Esophagus (tissue), 2 donors: ENCODE measurements at regions not wholly inside any gene's neighbourhood (a gene's known extent, or its start where the extent isn't known, plus 50 kb on each side); places are given as distances from the start of the nearest gene placed in this dataset.

Experiments used
- H3K27ac ChIP-seq, 2 donors: one replicate each; pipeline ENCODE4 v1.5.1; 2013; ENCODE audit warnings: low read depth in 2 of 2, mild to moderate bottlenecking in 2 of 2, inconsistent platforms in 1 of 2, low read length in 1 of 2, moderate library complexity in 1 of 2
- H3K27me3 ChIP-seq, 2 donors: one replicate each; pipeline ENCODE4 v1.6.1; 2013; ENCODE audit warnings: low read length in 2 of 2, control low read depth in 1 of 2, mild to moderate bottlenecking in 1 of 2; ENCODE audit not compliant: insufficient read depth in 2 of 2, control insufficient read depth in 1 of 2
- H3K36me3 ChIP-seq, 2 donors: one replicate each; pipeline ENCODE4 v1.6.1; 2013; ENCODE audit warnings: low read length in 1 of 2; ENCODE audit not compliant: control insufficient read depth in 2 of 2, insufficient read depth in 2 of 2
- H3K4me1 ChIP-seq, 2 donors: one replicate each; pipeline ENCODE4 v1.6.1; 2013; ENCODE audit warnings: low read length in 1 of 2; ENCODE audit not compliant: control insufficient read depth in 2 of 2, insufficient read depth in 2 of 2
- H3K4me3 ChIP-seq, 2 donors: one replicate each; pipeline ENCODE4 v1.5.1; 2013; ENCODE audit warnings: low read length in 2 of 2, mild to moderate bottlenecking in 2 of 2, low read depth in 1 of 2, moderate library complexity in 1 of 2
- H3K9me3 ChIP-seq, 2 donors: one replicate each; pipeline ENCODE4 v1.6.1; 2013; ENCODE audit warnings: mild to moderate bottlenecking in 2 of 2, low read depth in 1 of 2, low read length in 1 of 2, moderate library complexity in 1 of 2; ENCODE audit not compliant: control insufficient read depth in 2 of 2, insufficient read depth in 1 of 2
- WGBS, 2 donors: extraction: QIAGEN DNeasy Blood & Tissue Kit; methylation state at CpG; one replicate each; pipeline ENCODE4 v1.1.7; 2013; 5-methylcytosine and 5-hydroxymethylcytosine counted together
- donor health status: healthy with polysubstance abuse.
- donor health status: Bipolar disorder and iron deficiency.

DNA sequence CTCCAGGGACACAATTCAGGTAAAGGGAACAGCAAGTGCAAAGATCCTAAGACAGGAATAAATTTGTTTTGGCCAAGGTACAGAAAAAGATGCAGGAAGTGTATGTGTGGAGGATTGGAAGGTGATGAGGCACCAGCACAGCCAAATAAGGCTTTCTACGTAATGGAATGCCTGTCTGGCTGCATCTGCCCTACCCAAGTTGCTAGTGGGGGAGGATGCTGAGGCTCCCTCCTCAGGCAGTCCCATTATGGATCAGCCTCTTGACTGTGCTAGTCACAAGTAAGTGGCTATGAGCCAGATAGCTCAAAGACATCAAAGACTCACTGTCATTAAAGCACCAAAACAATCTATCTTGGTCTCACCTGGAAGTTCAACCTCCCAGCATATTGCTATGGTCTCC lies 300.9 kb upstream of the FAT4 start:
- no peak overlapping the region for H3K27ac ChIP-seq
- no peaks in the 10 kb centered on the region for H3K4me1 ChIP-seq
- no peak overlapping the region for H3K4me3 ChIP-seq
- H3K27me3 ChIP-seq = no peaks in the 10 kb centered on the region
- no peaks in the 10 kb centered on the region for H3K36me3 ChIP-seq
- H3K9me3 ChIP-seq = no peaks in the 10 kb centered on the region
- 48 to 50% methylated on average over 1 of the region's 1 CpG for WGBS, 2 donors

DNA sequence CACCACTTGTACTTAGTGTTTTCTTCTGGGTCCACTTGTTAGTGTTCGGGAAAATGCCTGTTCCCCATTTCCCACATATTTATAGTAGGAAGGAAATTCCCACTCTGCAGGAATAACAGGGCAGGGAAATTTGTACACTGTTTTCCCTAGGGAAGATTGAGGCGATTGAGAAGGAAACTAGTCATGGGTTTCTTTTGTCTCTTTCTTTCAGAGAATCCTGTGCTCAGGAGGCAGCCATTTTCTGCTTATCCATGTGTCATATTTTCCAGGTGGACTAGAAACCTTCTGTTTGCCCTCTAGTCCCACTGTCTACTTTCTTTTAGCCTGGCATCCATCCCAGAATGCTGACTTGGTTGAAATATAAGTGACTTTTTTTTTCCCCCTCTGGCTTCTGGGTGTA lies 299.1 kb upstream of the ANKRD50 start:
- 69 to 81% methylated on average over 2 of the region's 2 CpGs for WGBS, 2 donors
- Histone ChIP-seq H3K36me3 (no peaks in the 10 kb centered on the region), H3K4me3 (no peak overlapping the region), H3K27me3 (no peaks in the 10 kb centered on the region), H3K9me3 (no peaks in the 10 kb centered on the region), H3K4me1 (no peaks in the 10 kb centered on the region), H3K27ac (no peak overlapping the region)

DNA sequence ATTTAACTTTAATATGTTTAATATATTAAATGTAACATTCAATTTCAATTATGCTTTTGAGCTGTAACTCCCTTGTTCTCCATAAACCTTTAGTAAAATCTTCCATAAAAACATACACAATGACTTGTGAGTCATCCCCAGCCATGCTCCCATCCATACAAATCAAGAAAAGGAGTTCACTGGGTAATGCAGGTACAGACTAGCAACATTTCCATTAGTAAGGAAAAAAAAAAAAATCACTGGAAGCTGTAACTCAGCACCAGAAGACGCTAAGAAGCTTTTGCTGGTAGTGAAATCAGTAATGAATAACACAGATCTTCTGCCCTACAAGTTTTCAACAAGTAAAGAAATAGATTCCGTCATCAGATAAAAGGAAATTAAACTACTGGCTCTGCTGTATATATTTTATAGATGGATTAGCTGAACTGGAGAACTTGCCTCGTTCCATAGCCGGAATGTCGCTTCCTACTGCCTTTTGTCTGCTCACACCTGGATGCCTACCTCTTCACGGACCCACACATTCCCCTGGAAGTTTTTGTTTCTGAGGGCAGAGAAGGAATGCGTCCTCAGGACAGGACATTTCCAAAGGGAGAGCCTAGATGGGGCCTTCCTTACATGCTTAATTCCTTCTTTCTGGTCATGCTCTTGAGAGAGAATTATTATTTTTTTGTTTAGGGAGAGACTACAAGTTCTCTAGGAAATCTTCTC lies 298.4 kb upstream of the ANKRD50 start:
- Histone ChIP-seq H3K27ac (peak overlapping the region in 1 of 2 donors; percentile 24), H3K9me3 (no peaks in the 10 kb centered on the region), H3K4me3 (no peak overlapping the region), H3K36me3 (no peaks in the 10 kb centered on the region), H3K27me3 (no peaks in the 10 kb centered on the region), H3K4me1 (no peaks in the 10 kb centered on the region)
- WGBS, 2 donors = 56 to 70% methylated on average over 7 of the region's 7 CpGs

DNA sequence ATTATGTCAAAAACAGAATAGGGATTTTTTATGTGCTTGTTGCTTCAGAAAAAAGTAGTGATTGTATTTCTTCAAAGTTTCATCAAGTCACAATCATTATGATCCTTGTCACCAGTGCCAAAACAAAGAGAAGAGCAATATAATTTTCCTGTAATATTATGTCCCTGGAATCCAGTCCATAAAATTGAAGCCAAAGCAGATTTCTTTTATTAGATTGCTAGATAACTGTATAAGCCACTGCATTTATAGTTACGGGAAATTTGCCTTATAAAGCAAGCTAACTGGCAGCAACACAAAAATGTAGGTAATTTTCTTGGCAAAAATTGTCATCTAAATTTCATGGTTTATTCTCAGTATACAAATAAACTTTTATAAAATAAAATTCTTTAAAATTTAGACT lies 296.1 kb upstream of the ANKRD50 start:
- 55 to 64% methylated on average over 1 of the region's 1 CpG for WGBS, 2 donors
- no peaks in the 10 kb centered on the region for H3K36me3 ChIP-seq

DNA sequence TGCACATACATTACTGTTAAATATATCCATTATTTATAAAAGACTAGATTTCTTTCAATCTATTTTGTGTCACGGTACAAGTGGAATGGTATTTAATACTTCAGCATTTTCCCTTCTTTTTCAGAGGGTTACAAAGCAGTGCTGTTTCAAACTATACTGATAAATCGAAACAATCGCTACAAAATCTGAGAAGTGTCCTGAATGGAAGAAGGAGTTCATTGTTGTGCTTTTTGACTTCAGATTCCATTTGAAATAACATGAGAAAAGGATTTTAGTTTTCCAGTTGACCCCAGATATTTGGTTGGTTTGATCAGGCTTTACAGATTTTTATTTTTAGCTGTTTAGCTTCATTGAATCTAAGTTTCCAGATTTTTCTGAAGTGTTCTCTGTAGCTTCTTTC lies 292.1 kb upstream of the ANKRD50 start:
- Histone ChIP-seq H3K4me1 (no peaks in the 10 kb centered on the region), H3K36me3 (no peaks in the 10 kb centered on the region), H3K4me3 (no peak overlapping the region), H3K27me3 (no peaks in the 10 kb centered on the region), H3K27ac (no peak overlapping the region), H3K9me3 (no peaks in the 10 kb centered on the region)
- 91 to 95% methylated on average over 3 of the region's 3 CpGs for WGBS, 2 donors

More for the DNA sequence above, 296.1 kb upstream of the ANKRD50 start:
- Histone ChIP-seq H3K9me3 (no peaks in the 10 kb centered on the region), H3K4me3 (no peak overlapping the region), H3K27me3 (no peaks in the 10 kb centered on the region), H3K27ac (no peak overlapping the region), H3K4me1 (no peaks in the 10 kb centered on the region)

- Histone ChIP-seq H3K9me3 (no peaks in the 10 kb centered on the region), H3K27ac (no peak overlapping the region), H3K4me1 (no peaks in the 10 kb centered on the region), H3K36me3 (no peaks in the 10 kb centered on the region), H3K4me3 (no peak overlapping the region), H3K27me3 (no peaks in the 10 kb centered on the region)
- 93 to 98% methylated on average over 3 of the region's 3 CpGs for WGBS, 2 donors
Measured at GRCh38 chr4:125003840-125004239, 291.3 kb upstream of the ANKRD50 start.

- Histone ChIP-seq H3K9me3 (no peaks in the 10 kb centered on the region), H3K27me3 (no peaks in the 10 kb centered on the region), H3K4me1 (no peaks in the 10 kb centered on the region), H3K27ac (no peak overlapping the region), H3K4me3 (no peak overlapping the region), H3K36me3 (no peaks in the 10 kb centered on the region)
Measured at GRCh38 chr4:124997991-124998390, 285.5 kb upstream of the ANKRD50 start.

- Histone ChIP-seq H3K4me3 (no peak overlapping the region), H3K9me3 (no peaks in the 10 kb centered on the region), H3K27me3 (no peaks in the 10 kb centered on the region), H3K4me1 (no peaks in the 10 kb centered on the region), H3K36me3 (no peaks in the 10 kb centered on the region), H3K27ac (no peak overlapping the region)
- WGBS, 2 donors = 76 to 84% methylated on average over 1 of the region's 1 CpG
Measured at GRCh38 chr4:124997124-124997523, 284.6 kb upstream of the ANKRD50 start.

GRCh38 chr4:124993838-124994237 lies 281.3 kb upstream of the ANKRD50 start:
- H3K27ac ChIP-seq = no peak overlapping the region
- no peaks in the 10 kb centered on the region for H3K4me1 ChIP-seq
- H3K4me3 ChIP-seq = no peak overlapping the region
- H3K36me3 ChIP-seq = no peaks in the 10 kb centered on the region
- no peaks in the 10 kb centered on the region for H3K27me3 ChIP-seq
- WGBS, 2 donors = 90% methylated on average over 2 of the region's 2 CpGs
- H3K9me3 ChIP-seq = no peaks in the 10 kb centered on the region

DNA sequence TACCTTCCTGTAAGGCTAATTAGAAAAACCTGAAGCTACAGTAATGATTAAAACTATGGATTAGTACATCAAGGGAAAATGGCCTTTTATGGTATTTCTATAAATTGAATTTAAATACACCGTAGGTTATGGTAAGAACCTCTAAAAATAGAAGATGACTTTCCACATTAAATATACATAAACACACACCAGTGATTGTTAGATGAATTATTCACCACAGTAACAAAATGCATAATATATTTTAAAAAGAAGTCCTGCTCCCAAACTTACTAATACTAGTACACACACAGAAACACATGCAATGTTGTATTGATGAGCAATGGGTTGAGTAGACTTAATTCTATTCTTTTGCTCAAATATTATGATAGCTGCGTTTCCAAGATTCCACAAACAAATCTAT lies 277.9 kb upstream of the ANKRD50 start:
- no peak overlapping the region for H3K27ac ChIP-seq
- H3K27me3 ChIP-seq = no peaks in the 10 kb centered on the region
- WGBS, 2 donors = 81% methylated on average over 2 of the region's 2 CpGs
- no peaks in the 10 kb centered on the region for H3K9me3 ChIP-seq
- H3K4me1 ChIP-seq = no peaks in the 10 kb centered on the region
- no peak overlapping the region for H3K4me3 ChIP-seq
- H3K36me3 ChIP-seq = no peaks in the 10 kb centered on the region
